ENCODE measurements at regions not wholly inside any gene's neighbourhood (a gene's known extent, or its start where the extent isn't known, plus 50 kb on each side); places are given as distances from the start of the nearest gene placed in this dataset.

DNA sequence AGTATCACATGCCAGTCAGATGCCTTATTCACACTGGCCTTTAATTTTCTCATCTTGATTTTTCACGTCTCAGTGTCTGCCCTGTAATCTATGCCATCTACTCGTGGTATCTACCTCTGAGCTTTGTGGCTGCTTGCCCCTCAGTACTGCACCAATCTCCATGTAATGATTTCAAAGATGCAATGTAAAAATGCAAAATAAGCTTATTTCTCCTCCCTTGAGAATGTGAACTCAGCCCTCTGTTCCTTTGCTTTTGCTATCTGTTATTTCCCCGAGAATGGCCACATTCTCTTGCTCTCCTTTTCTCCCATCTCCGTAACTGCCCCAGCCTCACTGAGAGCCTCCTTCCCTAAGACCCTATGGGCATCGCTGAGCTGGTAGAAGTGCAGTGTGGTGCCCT lies 317.5 kb downstream of the SFMBT2 start:
- Histone ChIP-seq H3K36me3 (ENCODE audit: control insufficient read depth, insufficient read depth, low read length) (no peaks in the 10 kb centered on the region), H3K27me3 (replicated peaks; ENCODE audit: control insufficient read depth, insufficient read depth, low read length) (no peaks in the 10 kb centered on the region), H3K4me1 (no peaks in the 10 kb centered on the region), H3K9me3 (no peaks in the 10 kb centered on the region), H3K4me3 (ENCODE audit: low read depth, low read length) (no peak overlapping the region)
- no peak overlapping the region for H3K4me3 Mint-ChIP-seq (ENCODE audit: unreplicated experiment)
- POLR2A ChIA-PET: no interaction called here
- peaks cover 4% of the 10 kb centered on the region for H3K27me3 Mint-ChIP-seq (ENCODE audit: insufficient read depth, unreplicated experiment)
- intact Hi-C loops (cut with micrococcal nuclease; ENCODE audit: unreplicated experiment): no loop called here
- DNase-seq: no peak
- no peak overlapping the region for H3K27ac Mint-ChIP-seq (ENCODE audit: unreplicated experiment)
- H3K36me3 Mint-ChIP-seq (ENCODE audit: insufficient read depth, unreplicated experiment): no peaks in the 10 kb centered on the region
- no TSS peak for BruUV-seq (replicated peaks)
- CTCF ChIA-PET: no interaction called here
- H3K4me1 Mint-ChIP-seq (ENCODE audit: low read depth, unreplicated experiment): no peaks in the 10 kb centered on the region
- no peaks in the 10 kb centered on the region for H3K9me3 Mint-ChIP-seq (ENCODE audit: unreplicated experiment)
- TF ChIP-seq, protein P1, sequence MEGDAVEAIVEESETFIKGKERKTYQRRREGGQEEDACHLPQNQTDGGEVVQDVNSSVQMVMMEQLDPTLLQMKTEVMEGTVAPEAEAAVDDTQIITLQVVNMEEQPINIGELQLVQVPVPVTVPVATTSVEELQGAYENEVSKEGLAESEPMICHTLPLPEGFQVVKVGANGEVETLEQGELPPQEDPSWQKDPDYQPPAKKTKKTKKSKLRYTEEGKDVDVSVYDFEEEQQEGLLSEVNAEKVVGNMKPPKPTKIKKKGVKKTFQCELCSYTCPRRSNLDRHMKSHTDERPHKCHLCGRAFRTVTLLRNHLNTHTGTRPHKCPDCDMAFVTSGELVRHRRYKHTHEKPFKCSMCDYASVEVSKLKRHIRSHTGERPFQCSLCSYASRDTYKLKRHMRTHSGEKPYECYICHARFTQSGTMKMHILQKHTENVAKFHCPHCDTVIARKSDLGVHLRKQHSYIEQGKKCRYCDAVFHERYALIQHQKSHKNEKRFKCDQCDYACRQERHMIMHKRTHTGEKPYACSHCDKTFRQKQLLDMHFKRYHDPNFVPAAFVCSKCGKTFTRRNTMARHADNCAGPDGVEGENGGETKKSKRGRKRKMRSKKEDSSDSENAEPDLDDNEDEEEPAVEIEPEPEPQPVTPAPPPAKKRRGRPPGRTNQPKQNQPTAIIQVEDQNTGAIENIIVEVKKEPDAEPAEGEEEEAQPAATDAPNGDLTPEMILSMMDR (IDR thresholded peaks at IDR 0.05; ENCODE audit: insufficient read depth in 1 of 2, low read depth in 1 of 2, low read length in 1 of 2, severe bottlenecking in 1 of 2, unreplicated experiment in 1 of 2): no peak

DNA sequence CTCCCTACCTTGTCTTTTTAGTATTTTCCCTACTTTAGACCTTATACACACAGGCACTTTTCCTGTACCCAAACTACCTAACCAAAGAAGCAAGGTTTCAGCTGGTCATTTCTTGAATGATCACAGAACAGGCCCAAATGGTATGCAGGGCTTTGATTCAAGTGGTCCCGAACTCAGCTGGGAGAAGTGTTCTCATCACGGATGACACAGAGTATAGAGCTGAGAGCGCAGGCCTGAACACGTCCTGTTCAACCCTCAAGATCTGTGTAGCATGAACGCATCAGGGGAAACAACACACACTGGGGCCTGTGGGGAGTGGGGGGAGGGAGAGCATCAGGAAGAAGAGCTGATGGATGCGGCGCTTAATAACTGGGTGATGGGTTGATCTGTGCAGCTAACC lies 318.2 kb downstream of the SFMBT2 start:
- Mint-ChIP-seq H3K27me3 (ENCODE audit: insufficient read depth, unreplicated experiment) (peaks cover 4% of the 10 kb centered on the region), H3K4me1 (ENCODE audit: low read depth, unreplicated experiment) (no peaks in the 10 kb centered on the region), H3K27ac (ENCODE audit: unreplicated experiment) (no peak overlapping the region), H3K4me3 (ENCODE audit: unreplicated experiment) (no peak overlapping the region), H3K36me3 (ENCODE audit: insufficient read depth, unreplicated experiment) (no peaks in the 10 kb centered on the region), H3K9me3 (ENCODE audit: unreplicated experiment) (no peaks in the 10 kb centered on the region)
- CTCF ChIA-PET: no interaction called here
- Histone ChIP-seq H3K36me3 (ENCODE audit: control insufficient read depth, insufficient read depth, low read length) (no peaks in the 10 kb centered on the region), H3K9me3 (no peaks in the 10 kb centered on the region), H3K4me1 (no peaks in the 10 kb centered on the region), H3K27me3 (replicated peaks; ENCODE audit: control insufficient read depth, insufficient read depth, low read length) (no peaks in the 10 kb centered on the region), H3K4me3 (ENCODE audit: low read depth, low read length) (no peak overlapping the region)
- POLR2A ChIA-PET: no interaction called here
- TF ChIP-seq, protein P1 (IDR thresholded peaks at IDR 0.05; ENCODE audit: insufficient read depth in 1 of 2, low read depth in 1 of 2, low read length in 1 of 2, severe bottlenecking in 1 of 2, unreplicated experiment in 1 of 2): no peak
- no TSS peak for BruUV-seq (replicated peaks)
- no peak for DNase-seq
- intact Hi-C loops (cut with micrococcal nuclease; ENCODE audit: unreplicated experiment): no loop called here

DNA sequence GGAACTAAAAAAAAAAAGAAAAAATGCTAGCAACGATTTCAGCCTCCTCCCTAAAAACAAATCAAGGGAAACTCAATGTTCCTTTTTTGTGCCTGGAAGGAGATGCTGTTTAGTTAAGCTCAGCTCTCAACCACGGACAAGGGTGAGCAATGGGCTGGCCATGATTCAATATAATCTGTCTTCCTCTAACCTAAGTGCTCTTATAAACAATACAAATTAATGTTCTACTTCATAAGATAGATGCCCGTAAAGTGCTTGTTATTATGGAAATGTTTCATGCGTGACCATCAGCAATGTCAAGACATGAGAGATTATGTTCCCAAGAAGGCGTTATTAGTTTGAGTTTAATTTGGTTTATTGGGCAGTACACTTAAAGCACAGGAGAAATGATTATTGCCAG lies 320.3 kb downstream of the SFMBT2 start:
- no peaks in the 10 kb centered on the region for H3K4me1 ChIP-seq
- Mint-ChIP-seq H3K9me3 (ENCODE audit: unreplicated experiment) (no peaks in the 10 kb centered on the region), H3K36me3 (ENCODE audit: insufficient read depth, unreplicated experiment) (no peaks in the 10 kb centered on the region), H3K4me3 (ENCODE audit: unreplicated experiment) (no peak overlapping the region), H3K27me3 (ENCODE audit: insufficient read depth, unreplicated experiment) (peaks cover 8% of the 10 kb centered on the region), H3K27ac (ENCODE audit: unreplicated experiment) (no peak overlapping the region), H3K4me1 (ENCODE audit: low read depth, unreplicated experiment) (no peaks in the 10 kb centered on the region)
- TF ChIP-seq, protein P1 (IDR thresholded peaks at IDR 0.05; ENCODE audit: insufficient read depth in 1 of 2, low read depth in 1 of 2, low read length in 1 of 2, severe bottlenecking in 1 of 2, unreplicated experiment in 1 of 2): no peak
- intact Hi-C loops (cut with micrococcal nuclease; ENCODE audit: unreplicated experiment): no loop called here
- no TSS peak for BruUV-seq (replicated peaks)
- H3K4me3 ChIP-seq (ENCODE audit: low read depth, low read length): no peak overlapping the region
- DNase-seq: no peak
- H3K27me3 ChIP-seq (replicated peaks; ENCODE audit: control insufficient read depth, insufficient read depth, low read length): no peaks in the 10 kb centered on the region
- H3K9me3 ChIP-seq: no peaks in the 10 kb centered on the region
- POLR2A ChIA-PET: no interaction called here
- CTCF ChIA-PET: no interaction called here
- H3K36me3 ChIP-seq (ENCODE audit: control insufficient read depth, insufficient read depth, low read length): no peaks in the 10 kb centered on the region
